GM10266 (cell line): ENCODE measurements at regions not wholly inside any gene's neighbourhood (a gene's known extent, or its start where the extent isn't known, plus 50 kb on each side); places are given as distances from the start of the nearest gene placed in this dataset.

Source experiments
- DNase-seq: peaks from one replicate; pipeline ENCODE4 v3.0.0; 2012; ENCODE audit errors: extremely low spot score
- CTCF ChIP-seq: IDR thresholded peaks from 2 replicates; pipeline ENCODE4 v1.5.1; 2012; ENCODE audit warnings: mild to moderate bottlenecking, low read depth; ENCODE audit not compliant: control insufficient read depth, insufficient read depth; ENCODE audit errors: missing control alignments

DNA sequence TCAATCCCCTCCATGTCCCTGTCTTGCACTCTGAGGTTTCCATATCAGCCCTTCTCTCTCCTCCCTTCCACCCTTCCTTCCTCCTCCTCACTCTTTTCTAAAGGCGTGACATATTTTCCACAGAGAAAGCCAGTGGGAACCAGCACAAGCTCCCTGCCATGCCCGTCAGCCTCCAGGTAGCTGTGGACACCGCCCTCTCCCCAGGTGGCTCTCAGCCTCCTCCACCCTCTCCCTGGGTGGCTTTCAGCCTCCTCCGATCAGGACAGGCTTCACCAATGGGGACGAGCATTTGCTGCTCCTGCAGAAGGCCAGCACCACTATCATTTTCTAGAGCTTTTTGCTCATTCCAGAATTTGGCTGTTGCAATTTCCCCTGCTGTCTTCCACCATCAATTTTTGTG is 236.6 kb downstream of the GADD45G start:
- no peak for DNase-seq
- no peak for TF ChIP-seq CTCF

GRCh38 chr9:89842267-89842768 is 237.5 kb downstream of the GADD45G start:
- DNase-seq, result no peak
- no peak for TF ChIP-seq CTCF

DNA sequence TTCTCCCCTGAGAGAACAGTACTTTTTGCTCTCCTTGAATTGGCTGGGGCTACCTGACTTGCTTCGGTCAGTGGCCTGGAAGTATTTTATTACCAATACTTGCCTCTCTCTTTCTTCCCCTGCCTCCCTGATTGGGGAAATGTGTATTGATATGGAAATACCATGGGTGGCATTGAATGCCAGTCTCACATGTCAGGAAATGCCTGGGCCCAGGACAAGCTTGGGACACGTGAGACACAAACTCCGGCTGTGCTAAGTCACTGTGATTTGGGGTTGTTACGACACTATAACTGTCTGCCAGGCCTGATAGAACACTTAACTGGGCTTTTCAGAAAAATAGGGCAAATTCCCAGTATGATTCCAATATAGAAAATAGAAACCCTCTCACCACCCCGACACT is 238.3 kb downstream of the GADD45G start:
- TF ChIP-seq CTCF, result no peak
- no peak for DNase-seq

DNA sequence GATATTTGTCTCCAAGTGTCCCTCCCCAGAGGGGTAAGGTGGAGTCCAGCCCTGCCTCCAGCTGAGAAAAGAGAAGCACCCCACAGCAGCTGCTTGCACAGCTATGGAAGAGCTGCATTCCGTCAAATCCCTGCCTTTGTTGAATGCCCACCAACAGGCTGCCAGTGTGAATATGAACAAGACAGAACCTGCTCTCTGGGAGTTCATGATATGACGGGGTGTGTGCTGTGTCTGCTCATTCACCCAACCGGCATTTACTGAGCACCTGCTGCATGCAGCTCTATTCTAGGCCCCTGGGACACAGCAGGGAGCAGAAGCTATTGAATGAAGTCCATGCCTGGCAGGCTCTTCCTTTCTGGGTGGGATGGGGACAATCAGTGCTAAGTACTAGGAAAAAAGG is 238.8 kb downstream of the GADD45G start:
- TF ChIP-seq CTCF, result no peak
- DNase-seq, result no peak

DNA sequence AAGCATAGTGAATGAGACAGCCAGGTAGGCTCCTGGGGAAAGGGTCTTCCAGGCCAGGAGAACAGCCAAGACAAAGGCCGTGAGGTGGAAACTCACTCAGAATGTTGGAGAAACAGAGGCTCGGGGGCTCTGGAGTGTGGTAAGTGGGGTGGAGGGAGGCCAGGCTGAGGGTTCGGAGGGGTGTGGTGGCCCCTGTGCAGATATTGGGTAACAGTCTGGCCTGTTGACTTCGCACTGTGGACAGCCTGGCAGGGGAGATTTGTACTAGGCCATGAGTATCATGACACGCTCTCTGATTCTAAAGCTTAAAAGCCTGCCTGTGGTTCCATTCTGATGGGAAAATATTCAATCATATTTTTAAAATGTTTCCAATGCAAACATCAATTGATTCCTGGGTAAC is 239.3 kb downstream of the GADD45G start:
- no peak for TF ChIP-seq CTCF
- DNase-seq, result no peak

DNA sequence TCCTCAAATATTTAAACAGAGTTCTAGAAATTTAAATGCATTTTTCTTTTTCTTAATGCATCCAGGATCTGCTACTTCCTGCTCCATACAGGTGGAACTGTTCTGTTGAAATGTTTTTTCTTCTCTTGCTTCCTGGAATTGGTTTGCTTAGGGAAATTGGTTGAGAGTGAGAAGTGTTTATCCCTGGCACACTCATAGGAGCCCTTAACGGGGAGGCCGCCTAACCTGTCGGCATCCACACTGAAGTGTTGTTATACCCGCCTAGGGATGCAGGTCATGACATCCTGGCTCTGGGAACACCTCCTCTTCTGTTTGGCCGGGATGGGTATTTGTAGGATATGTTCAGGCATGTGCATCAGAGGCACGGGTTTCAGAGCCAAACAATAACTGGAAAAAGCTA is 239.7 kb downstream of the GADD45G start:
- DNase-seq, result no peak
- TF ChIP-seq CTCF, result no peak

- no peak for TF ChIP-seq CTCF
Measured at GRCh38 chr9:89845321-89845720, 240.5 kb downstream of the GADD45G start.

More at GRCh38 chr9:89845321-89845720, 240.5 kb downstream of the GADD45G start:
- DNase-seq, result no peak
